Cardiac fibroblast (primary cell): ENCODE measurements at regions not wholly inside any gene's neighbourhood (a gene's known extent, or its start where the extent isn't known, plus 50 kb on each side); places are given as distances from the start of the nearest gene placed in this dataset.
"Not testable (repeated sequence)": the region's sequence is repeated elsewhere in the genome, so short reads cannot be mapped to it uniquely, and the experiment has no call there.

Experiments used
- DNase-seq, 2 donors: peaks; one replicate each; pipeline versions ENCODE4 v3.0.0 to v3.0.0-alpha.2; 2010; ENCODE audit warnings: low read depth in 2 of 2
- H3K4me3 ChIP-seq, 2 donors: replicated peaks in 1 of 2; 1 replicate in 1 of 2; 2 replicates in 1 of 2; pipeline ENCODE4 v1.5.1; 2011; ENCODE audit warnings: low read depth in 2 of 2, low read length in 2 of 2, mild to moderate bottlenecking in 2 of 2, moderate library complexity in 1 of 2
- TF ChIP-seq, protein P1 (sequence below): IDR thresholded peaks from one replicate; pipeline ENCODE4 v1.5.1; 2011; ENCODE audit warnings: low read depth, mild to moderate bottlenecking, low read length, inconsistent platforms

DNA sequence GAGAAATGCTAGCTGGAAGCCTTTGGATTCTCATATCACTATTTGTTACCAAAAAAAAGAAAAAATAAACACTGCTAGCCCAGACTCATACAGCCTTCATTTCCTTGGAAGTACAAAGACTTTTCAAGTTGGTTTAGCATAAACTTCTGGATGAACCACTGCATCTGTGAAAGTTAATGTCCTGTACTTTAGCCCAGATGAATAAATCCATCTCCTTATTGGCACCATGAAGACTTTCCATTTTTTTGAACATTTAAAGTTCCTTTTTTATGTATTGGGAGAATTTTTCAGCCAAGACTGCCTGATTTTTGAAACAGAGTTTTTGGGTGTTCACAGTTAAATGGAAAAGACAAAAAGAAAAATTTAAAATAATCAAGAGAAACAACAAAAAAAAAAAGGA lies 184.0 kb upstream of the C1orf87 start:
- TF ChIP-seq, protein P1, sequence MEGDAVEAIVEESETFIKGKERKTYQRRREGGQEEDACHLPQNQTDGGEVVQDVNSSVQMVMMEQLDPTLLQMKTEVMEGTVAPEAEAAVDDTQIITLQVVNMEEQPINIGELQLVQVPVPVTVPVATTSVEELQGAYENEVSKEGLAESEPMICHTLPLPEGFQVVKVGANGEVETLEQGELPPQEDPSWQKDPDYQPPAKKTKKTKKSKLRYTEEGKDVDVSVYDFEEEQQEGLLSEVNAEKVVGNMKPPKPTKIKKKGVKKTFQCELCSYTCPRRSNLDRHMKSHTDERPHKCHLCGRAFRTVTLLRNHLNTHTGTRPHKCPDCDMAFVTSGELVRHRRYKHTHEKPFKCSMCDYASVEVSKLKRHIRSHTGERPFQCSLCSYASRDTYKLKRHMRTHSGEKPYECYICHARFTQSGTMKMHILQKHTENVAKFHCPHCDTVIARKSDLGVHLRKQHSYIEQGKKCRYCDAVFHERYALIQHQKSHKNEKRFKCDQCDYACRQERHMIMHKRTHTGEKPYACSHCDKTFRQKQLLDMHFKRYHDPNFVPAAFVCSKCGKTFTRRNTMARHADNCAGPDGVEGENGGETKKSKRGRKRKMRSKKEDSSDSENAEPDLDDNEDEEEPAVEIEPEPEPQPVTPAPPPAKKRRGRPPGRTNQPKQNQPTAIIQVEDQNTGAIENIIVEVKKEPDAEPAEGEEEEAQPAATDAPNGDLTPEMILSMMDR = no peak
- no peak for DNase-seq
- no peak overlapping the region for H3K4me3 ChIP-seq

DNA sequence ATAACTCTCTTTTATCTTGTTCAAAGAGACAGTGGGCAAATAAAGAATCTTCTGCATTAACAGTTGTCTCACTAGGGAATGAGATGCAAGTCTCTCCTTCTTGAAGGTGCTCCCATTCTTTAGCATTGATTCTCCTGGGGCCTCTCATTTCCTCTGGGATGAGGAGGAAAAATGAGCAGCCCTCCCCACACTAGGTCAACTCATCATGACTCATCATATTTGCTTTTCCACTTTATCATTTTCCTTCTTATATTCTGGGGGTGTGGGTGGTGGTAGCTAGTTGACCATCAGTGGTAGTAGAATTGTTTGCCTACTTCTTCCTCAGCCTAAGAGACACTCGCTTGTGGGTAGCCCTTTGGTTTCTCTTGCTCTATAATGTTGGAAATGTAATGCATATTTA lies 182.0 kb upstream of the C1orf87 start:
- H3K4me3 ChIP-seq = no peak overlapping the region
- DNase-seq = peak in 1 of 2 donors; percentile 55
- TF ChIP-seq, protein P1 = no peak

- TF ChIP-seq, protein P1 = no peak
- DNase-seq = no peak
- H3K4me3 ChIP-seq = no peak overlapping the region
Observed at GRCh38 chr1:60251426-60251825, 177.9 kb upstream of the C1orf87 start.

- DNase-seq, H3K4me3 ChIP-seq: not testable (repeated sequence)
Observed at GRCh38 chr1:60247467-60247866, 173.9 kb upstream of the C1orf87 start.

- TF ChIP-seq, protein P1 = no peak
- no peak overlapping the region for H3K4me3 ChIP-seq
- peak; percentile 4 to 7 for DNase-seq
Observed at GRCh38 chr1:60245324-60245723, 171.8 kb upstream of the C1orf87 start.

DNA sequence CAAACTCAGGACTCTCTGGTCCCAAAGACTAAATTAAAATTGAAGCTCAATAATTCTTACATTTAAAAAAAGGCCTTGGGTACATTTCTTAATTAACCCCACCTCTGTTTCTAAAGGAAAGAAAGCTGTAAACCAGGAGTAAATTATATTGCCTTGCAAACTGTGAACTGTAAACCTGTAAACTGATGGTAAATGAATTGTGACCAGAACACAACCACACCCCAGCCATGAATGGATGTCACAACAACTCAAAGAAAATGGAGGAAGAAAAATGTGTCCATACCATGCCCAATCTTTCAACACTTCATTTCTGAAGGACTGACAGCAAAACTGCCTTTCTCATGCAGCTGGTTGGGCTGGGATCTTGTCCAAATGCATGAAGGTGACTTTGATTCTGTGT lies 171.3 kb upstream of the C1orf87 start:
- DNase-seq = no peak
- TF ChIP-seq, protein P1 = no peak
- H3K4me3 ChIP-seq = no peak overlapping the region

DNA sequence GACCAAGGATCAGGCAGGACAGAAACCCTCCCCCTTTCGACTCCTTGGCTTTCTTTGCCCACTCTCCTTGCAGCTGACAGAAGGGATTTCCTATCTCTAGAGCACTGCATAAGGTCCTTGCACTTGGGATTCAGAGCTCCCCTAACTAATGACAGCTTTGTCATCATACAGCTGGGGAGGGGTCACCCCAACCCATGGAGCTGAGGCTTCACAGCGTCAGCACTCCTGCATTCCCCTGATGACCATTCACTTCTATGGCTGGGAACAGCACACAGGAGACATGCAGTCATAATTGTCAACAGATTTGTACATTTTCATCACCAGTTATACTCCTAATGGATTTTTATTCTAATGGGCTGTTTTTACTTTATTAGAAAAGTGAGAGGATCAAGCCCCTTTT lies 161.7 kb upstream of the C1orf87 start:
- TF ChIP-seq, protein P1 = no peak
- DNase-seq = no peak
- H3K4me3 ChIP-seq = no peak overlapping the region
